ENCODE measurements at regions not wholly inside any gene's neighbourhood (a gene's known extent, or its start where the extent isn't known, plus 50 kb on each side); places are given as distances from the start of the nearest gene placed in this dataset.

DNA sequence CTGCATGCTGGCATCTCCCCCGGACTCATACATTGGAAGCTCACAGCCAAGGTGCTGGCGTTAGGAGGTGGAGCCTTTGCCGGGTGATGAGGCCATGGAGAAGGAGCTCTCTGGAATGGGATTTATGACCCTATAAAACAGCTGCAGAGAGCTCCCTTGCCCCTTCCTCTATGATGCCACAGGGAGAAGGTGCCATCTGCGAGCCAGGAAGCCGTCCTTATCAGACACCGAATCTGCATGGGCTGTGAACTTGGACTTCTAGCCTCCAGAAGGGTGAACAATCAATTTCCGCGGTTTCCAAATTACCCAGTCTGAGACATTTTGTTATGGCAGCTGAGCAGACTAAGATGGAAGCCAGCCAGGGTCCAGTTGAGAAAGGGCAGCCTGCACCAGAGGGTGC, 381.2 kb upstream of the IRX1 start (continued):
- TF ChIP-seq, protein P1, sequence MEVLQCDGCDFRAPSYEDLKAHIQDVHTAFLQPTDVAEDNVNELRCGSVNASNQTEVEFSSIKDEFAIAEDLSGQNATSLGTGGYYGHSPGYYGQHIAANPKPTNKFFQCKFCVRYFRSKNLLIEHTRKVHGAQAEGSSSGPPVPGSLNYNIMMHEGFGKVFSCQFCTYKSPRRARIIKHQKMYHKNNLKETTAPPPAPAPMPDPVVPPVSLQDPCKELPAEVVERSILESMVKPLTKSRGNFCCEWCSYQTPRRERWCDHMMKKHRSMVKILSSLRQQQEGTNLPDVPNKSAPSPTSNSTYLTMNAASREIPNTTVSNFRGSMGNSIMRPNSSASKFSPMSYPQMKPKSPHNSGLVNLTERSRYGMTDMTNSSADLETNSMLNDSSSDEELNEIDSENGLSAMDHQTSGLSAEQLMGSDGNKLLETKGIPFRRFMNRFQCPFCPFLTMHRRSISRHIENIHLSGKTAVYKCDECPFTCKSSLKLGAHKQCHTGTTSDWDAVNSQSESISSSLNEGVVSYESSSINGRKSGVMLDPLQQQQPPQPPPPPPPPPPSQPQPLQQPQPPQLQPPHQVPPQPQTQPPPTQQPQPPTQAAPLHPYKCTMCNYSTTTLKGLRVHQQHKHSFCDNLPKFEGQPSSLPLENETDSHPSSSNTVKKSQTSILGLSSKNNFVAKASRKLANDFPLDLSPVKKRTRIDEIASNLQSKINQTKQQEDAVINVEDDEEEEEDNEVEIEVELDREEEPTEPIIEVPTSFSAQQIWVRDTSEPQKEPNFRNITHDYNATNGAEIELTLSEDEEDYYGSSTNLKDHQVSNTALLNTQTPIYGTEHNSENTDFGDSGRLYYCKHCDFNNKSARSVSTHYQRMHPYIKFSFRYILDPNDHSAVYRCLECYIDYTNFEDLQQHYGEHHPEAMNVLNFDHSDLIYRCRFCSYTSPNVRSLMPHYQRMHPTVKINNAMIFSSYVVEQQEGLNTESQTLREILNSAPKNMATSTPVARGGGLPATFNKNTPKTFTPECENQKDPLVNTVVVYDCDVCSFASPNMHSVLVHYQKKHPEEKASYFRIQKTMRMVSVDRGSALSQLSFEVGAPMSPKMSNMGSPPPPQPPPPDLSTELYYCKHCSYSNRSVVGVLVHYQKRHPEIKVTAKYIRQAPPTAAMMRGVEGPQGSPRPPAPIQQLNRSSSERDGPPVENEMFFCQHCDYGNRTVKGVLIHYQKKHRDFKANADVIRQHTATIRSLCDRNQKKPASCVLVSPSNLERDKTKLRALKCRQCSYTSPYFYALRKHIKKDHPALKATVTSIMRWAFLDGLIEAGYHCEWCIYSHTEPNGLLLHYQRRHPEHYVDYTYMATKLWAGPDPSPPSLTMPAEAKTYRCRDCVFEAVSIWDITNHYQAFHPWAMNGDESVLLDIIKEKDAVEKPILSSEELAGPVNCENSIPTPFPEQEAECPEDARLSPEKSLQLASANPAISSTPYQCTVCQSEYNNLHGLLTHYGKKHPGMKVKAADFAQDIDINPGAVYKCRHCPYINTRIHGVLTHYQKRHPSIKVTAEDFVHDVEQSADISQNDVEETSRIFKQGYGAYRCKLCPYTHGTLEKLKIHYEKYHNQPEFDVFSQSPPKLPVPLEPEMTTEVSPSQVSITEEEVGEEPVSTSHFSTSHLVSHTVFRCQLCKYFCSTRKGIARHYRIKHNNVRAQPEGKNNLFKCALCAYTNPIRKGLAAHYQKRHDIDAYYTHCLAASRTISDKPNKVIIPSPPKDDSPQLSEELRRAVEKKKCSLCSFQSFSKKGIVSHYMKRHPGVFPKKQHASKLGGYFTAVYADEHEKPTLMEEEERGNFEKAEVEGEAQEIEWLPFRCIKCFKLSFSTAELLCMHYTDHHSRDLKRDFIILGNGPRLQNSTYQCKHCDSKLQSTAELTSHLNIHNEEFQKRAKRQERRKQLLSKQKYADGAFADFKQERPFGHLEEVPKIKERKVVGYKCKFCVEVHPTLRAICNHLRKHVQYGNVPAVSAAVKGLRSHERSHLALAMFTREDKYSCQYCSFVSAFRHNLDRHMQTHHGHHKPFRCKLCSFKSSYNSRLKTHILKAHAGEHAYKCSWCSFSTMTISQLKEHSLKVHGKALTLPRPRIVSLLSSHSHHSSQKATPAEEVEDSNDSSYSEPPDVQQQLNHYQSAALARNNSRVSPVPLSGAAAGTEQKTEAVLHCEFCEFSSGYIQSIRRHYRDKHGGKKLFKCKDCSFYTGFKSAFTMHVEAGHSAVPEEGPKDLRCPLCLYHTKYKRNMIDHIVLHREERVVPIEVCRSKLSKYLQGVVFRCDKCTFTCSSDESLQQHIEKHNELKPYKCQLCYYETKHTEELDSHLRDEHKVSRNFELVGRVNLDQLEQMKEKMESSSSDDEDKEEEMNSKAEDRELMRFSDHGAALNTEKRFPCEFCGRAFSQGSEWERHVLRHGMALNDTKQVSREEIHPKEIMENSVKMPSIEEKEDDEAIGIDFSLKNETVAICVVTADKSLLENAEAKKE (CRISPR knock-in tag; IDR thresholded peaks at IDR 0.05): no peak
- TF ChIP-seq NANOG (IDR thresholded peaks at IDR 0.05; ENCODE audit: borderline replicate concordance) (no peak), EZH2phosphoT487 (IDR thresholded peaks at IDR 0.05; ENCODE audit: unreplicated experiment) (no peak), ZNF114 (CRISPR knock-in tag; IDR thresholded peaks at IDR 0.05) (no peak), JUNB (IDR thresholded peaks at IDR 0.05; ENCODE audit: unreplicated experiment) (no peak), STAT1 (IDR thresholded peaks at IDR 0.05; ENCODE audit: unreplicated experiment) (no peak)

DNA sequence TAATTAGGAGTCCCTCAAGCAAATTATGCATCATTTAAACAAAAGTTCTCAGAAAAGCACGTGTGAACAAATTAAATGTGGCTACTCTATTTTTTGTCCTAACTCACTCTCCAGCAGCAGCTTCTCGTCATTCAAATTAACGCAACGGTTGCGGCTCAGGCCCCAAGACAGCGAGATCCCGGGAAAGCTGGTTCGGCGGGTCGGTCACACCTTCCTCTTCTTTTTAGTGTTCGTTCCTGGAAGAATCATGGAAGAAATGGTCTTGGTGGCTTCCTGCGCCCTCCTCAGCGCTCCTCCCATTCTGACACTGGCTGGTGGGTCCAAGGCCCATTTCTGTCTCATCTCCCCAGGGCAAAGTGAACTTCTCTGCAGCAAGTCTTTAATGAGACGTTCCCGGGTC, 382.8 kb upstream of the IRX1 start:
- no peak overlapping the region for H3K4me3 ChIP-seq
- no peak for TF ChIP-seq NANOG (IDR thresholded peaks at IDR 0.05; ENCODE audit: borderline replicate concordance)
- TF ChIP-seq, protein P2, sequence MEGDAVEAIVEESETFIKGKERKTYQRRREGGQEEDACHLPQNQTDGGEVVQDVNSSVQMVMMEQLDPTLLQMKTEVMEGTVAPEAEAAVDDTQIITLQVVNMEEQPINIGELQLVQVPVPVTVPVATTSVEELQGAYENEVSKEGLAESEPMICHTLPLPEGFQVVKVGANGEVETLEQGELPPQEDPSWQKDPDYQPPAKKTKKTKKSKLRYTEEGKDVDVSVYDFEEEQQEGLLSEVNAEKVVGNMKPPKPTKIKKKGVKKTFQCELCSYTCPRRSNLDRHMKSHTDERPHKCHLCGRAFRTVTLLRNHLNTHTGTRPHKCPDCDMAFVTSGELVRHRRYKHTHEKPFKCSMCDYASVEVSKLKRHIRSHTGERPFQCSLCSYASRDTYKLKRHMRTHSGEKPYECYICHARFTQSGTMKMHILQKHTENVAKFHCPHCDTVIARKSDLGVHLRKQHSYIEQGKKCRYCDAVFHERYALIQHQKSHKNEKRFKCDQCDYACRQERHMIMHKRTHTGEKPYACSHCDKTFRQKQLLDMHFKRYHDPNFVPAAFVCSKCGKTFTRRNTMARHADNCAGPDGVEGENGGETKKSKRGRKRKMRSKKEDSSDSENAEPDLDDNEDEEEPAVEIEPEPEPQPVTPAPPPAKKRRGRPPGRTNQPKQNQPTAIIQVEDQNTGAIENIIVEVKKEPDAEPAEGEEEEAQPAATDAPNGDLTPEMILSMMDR (conservative IDR thresholded peaks at IDR 0.05; ENCODE audit: low read depth in 2 of 2): no peak
- no peak for TF ChIP-seq JUNB (IDR thresholded peaks at IDR 0.05; ENCODE audit: unreplicated experiment)
- no peak for TF ChIP-seq ZNF331 (CRISPR knock-in tag; IDR thresholded peaks at IDR 0.05; ENCODE audit: low read depth)
- no peak for TF ChIP-seq STAT1 (IDR thresholded peaks at IDR 0.05; ENCODE audit: unreplicated experiment)
- Mint-ChIP-seq H3K36me3 (ENCODE audit: low read depth) (no peaks in the 10 kb centered on the region), H3K27ac (no peak overlapping the region), H3K27me3 (ENCODE audit: insufficient read depth, low read depth, poor library complexity) (peaks cover 2% of the 10 kb centered on the region), H3K4me3 (no peak overlapping the region), H3K9me3 (no peaks in the 10 kb centered on the region; the same call in none of the 3 replicates), H3K4me1 (no peaks in the 10 kb centered on the region)
- H3K4me1 ChIP-seq (ENCODE audit: insufficient read depth): no peaks in the 10 kb centered on the region
- DNase-seq (ENCODE audit: low spot score) (no peak), ATAC-seq (no peak)
- no peaks in the 10 kb centered on the region for H3K9me2 ChIP-seq (ENCODE audit: insufficient read depth)
- H2AFZ ChIP-seq: no peak overlapping the region
- H4K20me1 ChIP-seq (replicated peaks; ENCODE audit: insufficient read depth): no peaks in the 10 kb centered on the region
- no peaks in the 10 kb centered on the region for H3K27me3 ChIP-seq (ENCODE audit: insufficient read depth)
- no peak overlapping the region for H3K4me2 ChIP-seq
- H3K36me3 ChIP-seq (ENCODE audit: insufficient read depth): no peaks in the 10 kb centered on the region
- no peaks in the 10 kb centered on the region for H3K79me2 ChIP-seq (replicated peaks; ENCODE audit: insufficient read depth)
- H3K27ac ChIP-seq (ENCODE audit: low read depth): no peak overlapping the region
- no peaks in the 10 kb centered on the region for H3F3A ChIP-seq (replicated peaks; ENCODE audit: low read depth)
